ENCODE measurements at regions not wholly inside any gene's neighbourhood (a gene's known extent, or its start where the extent isn't known, plus 50 kb on each side); places are given as distances from the start of the nearest gene placed in this dataset.

GRCh38 chrX:65874765-65875164, 165.1 kb downstream of the VSIG4 start:
- H3K36me3 Mint-ChIP-seq = no peaks in the 10 kb centered on the region
- H3K27ac Mint-ChIP-seq = no peak overlapping the region
- ATAC-seq = no peak
- no peaks in the 10 kb centered on the region; the same call in none of the 2 replicates for H3K27me3 Mint-ChIP-seq (ENCODE audit: low read depth)
- H3K4me3 Mint-ChIP-seq = no peak overlapping the region
- TF ChIP-seq MLX (CRISPR knock-in tag; IDR thresholded peaks at IDR 0.05) (no peak), ZNF317 (CRISPR knock-in tag; IDR thresholded peaks at IDR 0.05; ENCODE audit: borderline replicate concordance, low read depth) (no peak), FOXP1 (CRISPR knock-in tag; IDR thresholded peaks at IDR 0.05; ENCODE audit: borderline replicate concordance) (no peak), HMGXB4 (CRISPR knock-in tag; IDR thresholded peaks at IDR 0.05) (no peak), CREB1 (CRISPR knock-in tag; IDR thresholded peaks at IDR 0.05) (no peak), IRF2 (CRISPR knock-in tag; IDR thresholded peaks at IDR 0.05; ENCODE audit: borderline replicate concordance, low read depth) (no peak), GABPB1 (CRISPR knock-in tag; IDR thresholded peaks at IDR 0.05) (no peak), IRF1 (CRISPR knock-in tag; IDR thresholded peaks at IDR 0.05) (no peak), ELF4 (CRISPR knock-in tag; IDR thresholded peaks at IDR 0.05; ENCODE audit: low read depth) (no peak), AR (CRISPR knock-in tag; IDR thresholded peaks at IDR 0.05) (no peak), NR1H2 (CRISPR knock-in tag; IDR thresholded peaks at IDR 0.05) (no peak), ZBTB21 (CRISPR knock-in tag; IDR thresholded peaks at IDR 0.05; ENCODE audit: borderline replicate concordance) (no peak), ZSCAN18 (CRISPR knock-in tag; IDR thresholded peaks at IDR 0.05) (no peak), ZNF281 (CRISPR knock-in tag; IDR thresholded peaks at IDR 0.05) (no peak), GTF2I (CRISPR knock-in tag; conservative IDR thresholded peaks at IDR 0.05) (no peak), MYBL2 (CRISPR knock-in tag; IDR thresholded peaks at IDR 0.05) (no peak), SMAD4 (CRISPR knock-in tag; IDR thresholded peaks at IDR 0.05) (no peak), TCF7 (CRISPR knock-in tag; IDR thresholded peaks at IDR 0.05; ENCODE audit: low read depth) (no peak), ZBTB43 (CRISPR knock-in tag; IDR thresholded peaks at IDR 0.05) (no peak), SMAD3 (CRISPR knock-in tag; IDR thresholded peaks at IDR 0.05; ENCODE audit: borderline replicate concordance) (no peak)
- ChIA-PET POLR2A (no interaction called here), CTCF (no interaction called here)
- no peak for DNase-seq (ENCODE audit: low spot score)
- no peaks in the 10 kb centered on the region for H3K4me1 Mint-ChIP-seq
- peaks cover 3% of the 10 kb centered on the region for H3K9me3 Mint-ChIP-seq
